ENCODE measurements at regions not wholly inside any gene's neighbourhood (a gene's known extent, or its start where the extent isn't known, plus 50 kb on each side); places are given as distances from the start of the nearest gene placed in this dataset.

- DNase-seq (ENCODE audit: low read depth): no peak
- TF ChIP-seq CTCF (conservative IDR thresholded peaks at IDR 0.05; ENCODE audit: low read depth, low read length): no peak
- no peak overlapping the region for H3K4me3 ChIP-seq (ENCODE audit: low read depth, low read length)
Observed at GRCh38 chr7:159201722-159202330, 57.2 kb upstream of the VIPR2 start.

GRCh38 chr7:159200421-159200820 lies 55.8 kb upstream of the VIPR2 start:
- no peak overlapping the region for H3K4me3 ChIP-seq (ENCODE audit: low read depth, low read length)
- TF ChIP-seq CTCF (conservative IDR thresholded peaks at IDR 0.05; ENCODE audit: low read depth, low read length): no peak
- DNase-seq (ENCODE audit: low read depth): no peak

- DNase-seq (ENCODE audit: low read depth): no peak
- TF ChIP-seq CTCF (conservative IDR thresholded peaks at IDR 0.05; ENCODE audit: low read depth, low read length): no peak
- no peak overlapping the region for H3K4me3 ChIP-seq (ENCODE audit: low read depth, low read length)
Observed at GRCh38 chr7:159198016-159198724, 53.5 kb upstream of the VIPR2 start.

GRCh38 chr7:159197066-159197975 lies 52.7 kb upstream of the VIPR2 start:
- H3K4me3 ChIP-seq (ENCODE audit: low read depth, low read length): no peak overlapping the region
- no peak for TF ChIP-seq CTCF (conservative IDR thresholded peaks at IDR 0.05; ENCODE audit: low read depth, low read length)
- no peak for DNase-seq (ENCODE audit: low read depth)

- no peak for DNase-seq (ENCODE audit: low read depth)
Observed at GRCh38 chr7:159196584-159196983, 51.9 kb upstream of the VIPR2 start.

GRCh38 chr7:159195946-159196345 lies 51.3 kb upstream of the VIPR2 start:
- H3K4me3 ChIP-seq (ENCODE audit: low read depth, low read length): no peak overlapping the region
- DNase-seq (ENCODE audit: low read depth): no peak
- TF ChIP-seq CTCF (conservative IDR thresholded peaks at IDR 0.05; ENCODE audit: low read depth, low read length): no peak

More at GRCh38 chr7:159196584-159196983, 51.9 kb upstream of the VIPR2 start:
- no peak overlapping the region for H3K4me3 ChIP-seq (ENCODE audit: low read depth, low read length)
- no peak for TF ChIP-seq CTCF (conservative IDR thresholded peaks at IDR 0.05; ENCODE audit: low read depth, low read length)

Measured in epithelial cell of proximal tubule (primary cell).